HK-2 (cell line): ENCODE measurements at regions not wholly inside any gene's neighbourhood (a gene's known extent, or its start where the extent isn't known, plus 50 kb on each side); places are given as distances from the start of the nearest gene placed in this dataset.
A peak's percentile ranks its signal among the peaks of the same experiment; 100 is the strongest.

Experiments
- DNase-seq: peaks from one replicate; pipeline ENCODE4 v3.0.0-alpha.2; 2018; ENCODE audit not compliant: unreplicated experiment

- no peak for DNase-seq
These were observed 84.1 kb upstream of the GULP1 start for GRCh38 chr2:188207554-188207953.

DNA sequence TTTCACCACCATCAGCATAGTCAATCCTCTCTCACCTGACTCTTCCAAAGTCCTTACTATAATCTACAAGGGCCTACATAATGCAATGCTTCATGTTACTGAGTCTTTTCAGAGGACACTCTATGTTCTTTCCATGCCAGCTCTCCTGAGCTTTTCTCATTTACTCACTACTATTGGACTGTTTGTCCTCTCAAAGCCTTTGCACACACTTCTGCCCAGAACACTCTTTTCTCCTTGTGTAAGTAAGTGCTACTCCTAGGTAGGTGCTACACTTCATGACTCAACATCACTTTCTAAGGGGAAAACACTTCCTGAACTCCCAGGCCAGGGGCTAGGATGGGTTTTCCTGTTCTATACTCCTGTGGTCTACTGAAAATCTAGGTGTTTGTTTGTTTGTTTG lies 82.5 kb upstream of the GULP1 start:
- no peak for DNase-seq

DNA sequence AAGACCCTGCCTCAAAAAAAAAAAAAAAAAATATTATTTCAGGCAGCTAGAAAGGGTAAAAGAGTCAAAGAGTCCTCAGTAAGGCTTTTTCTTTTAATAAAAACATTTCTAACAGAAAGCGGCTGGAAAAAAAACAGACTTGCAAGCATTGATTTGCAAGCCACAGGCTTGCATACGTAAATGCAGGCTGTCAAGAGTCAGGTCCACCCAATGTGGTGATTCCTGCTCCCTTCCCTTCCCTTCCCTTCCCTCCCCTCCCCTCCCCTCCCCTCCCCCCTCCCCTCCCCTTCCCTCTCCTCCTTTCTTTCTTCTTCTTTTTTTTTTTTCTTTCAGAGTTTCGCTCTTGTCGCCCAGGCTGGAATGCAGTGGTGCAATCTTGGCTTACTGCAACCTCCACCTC lies 74.4 kb upstream of the GULP1 start:
- DNase-seq: no peak

DNA sequence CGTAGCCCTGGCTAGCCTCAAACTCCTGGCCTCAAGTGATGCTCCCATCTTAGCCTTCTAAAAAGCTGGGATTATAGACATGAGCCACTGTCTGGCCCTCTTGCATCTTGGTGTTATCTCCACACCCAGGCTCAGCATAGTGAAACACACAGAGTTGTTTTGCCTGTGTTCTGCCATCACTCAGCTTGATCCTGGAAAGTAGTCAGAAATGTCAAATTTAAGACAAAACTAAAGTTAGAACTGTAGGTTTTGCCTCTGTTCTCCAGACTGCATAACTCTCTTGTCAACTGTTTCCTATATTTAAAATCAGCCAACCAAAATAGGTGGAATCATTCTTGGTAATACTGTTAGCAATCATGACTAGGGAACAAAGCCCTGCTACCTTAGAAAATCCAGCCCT lies 72.1 kb upstream of the GULP1 start:
- DNase-seq: no peak

DNA sequence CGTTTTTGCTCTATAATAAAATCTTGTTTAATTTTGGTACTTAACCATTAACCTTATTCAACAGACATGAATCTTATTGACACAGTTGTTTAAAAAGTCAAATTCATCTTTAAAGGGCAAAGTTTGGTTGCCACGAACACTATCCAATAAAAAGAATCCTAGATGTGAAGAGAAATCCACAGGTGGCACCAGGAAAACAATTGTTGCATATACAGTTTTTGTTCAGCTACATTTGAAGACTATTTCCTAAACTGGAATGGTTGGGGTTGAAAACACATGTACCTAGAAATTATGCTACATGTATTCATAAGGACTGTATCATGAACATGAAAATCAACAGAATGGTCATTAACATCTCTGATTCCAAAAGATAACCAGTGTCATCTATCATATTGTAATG lies 71.1 kb upstream of the GULP1 start:
- no peak for DNase-seq

- no peak for DNase-seq
These were observed 64.0 kb upstream of the GULP1 start for GRCh38 chr2:188227713-188228112.

- peak; percentile 0 for DNase-seq
These were observed 56.3 kb upstream of the GULP1 start for GRCh38 chr2:188235364-188235763.

DNA sequence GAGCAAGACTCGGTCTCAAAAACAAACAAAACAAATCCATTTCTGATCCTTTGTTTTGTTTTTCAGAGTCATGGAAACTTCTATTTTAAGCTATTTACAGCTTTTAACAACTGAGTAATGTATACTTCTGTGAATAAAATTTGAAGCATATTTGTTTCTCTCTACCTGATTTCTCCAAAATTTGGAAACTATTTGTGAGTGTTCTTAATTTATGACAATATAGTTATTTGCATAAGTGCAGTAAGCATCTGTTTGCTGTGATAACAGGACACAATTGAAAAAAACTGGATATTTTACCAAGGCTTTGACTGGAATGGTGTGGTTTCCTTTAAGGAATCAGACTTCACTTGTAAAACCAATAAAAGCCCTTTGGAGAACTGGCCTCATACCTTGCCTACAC lies 53.3 kb upstream of the GULP1 start:
- no peak for DNase-seq
